ENCODE measurements at regions not wholly inside any gene's neighbourhood (a gene's known extent, or its start where the extent isn't known, plus 50 kb on each side); places are given as distances from the start of the nearest gene placed in this dataset.

DNA sequence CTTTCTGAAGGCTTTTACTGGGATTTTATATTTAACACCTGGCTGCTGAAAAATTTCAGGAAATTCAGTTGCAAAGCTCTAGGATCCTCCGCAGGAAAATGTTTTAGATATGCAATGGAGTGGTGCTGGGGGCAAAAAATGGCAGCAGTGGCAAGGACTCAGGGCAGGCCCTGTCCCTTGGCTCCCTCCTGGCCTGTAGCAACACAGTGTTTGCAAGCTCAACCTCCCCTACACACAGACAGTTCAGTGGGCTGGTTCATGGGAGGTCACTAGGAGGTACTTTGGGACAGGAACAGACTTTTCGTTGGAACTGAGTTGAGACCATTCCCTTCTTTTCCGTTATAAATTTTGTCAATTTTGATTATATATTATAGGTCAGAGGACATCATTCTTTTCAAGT, 270.4 kb downstream of the ADAMTS20 start:
- TF ChIP-seq, protein P1, sequence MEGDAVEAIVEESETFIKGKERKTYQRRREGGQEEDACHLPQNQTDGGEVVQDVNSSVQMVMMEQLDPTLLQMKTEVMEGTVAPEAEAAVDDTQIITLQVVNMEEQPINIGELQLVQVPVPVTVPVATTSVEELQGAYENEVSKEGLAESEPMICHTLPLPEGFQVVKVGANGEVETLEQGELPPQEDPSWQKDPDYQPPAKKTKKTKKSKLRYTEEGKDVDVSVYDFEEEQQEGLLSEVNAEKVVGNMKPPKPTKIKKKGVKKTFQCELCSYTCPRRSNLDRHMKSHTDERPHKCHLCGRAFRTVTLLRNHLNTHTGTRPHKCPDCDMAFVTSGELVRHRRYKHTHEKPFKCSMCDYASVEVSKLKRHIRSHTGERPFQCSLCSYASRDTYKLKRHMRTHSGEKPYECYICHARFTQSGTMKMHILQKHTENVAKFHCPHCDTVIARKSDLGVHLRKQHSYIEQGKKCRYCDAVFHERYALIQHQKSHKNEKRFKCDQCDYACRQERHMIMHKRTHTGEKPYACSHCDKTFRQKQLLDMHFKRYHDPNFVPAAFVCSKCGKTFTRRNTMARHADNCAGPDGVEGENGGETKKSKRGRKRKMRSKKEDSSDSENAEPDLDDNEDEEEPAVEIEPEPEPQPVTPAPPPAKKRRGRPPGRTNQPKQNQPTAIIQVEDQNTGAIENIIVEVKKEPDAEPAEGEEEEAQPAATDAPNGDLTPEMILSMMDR (IDR thresholded peaks at IDR 0.05; ENCODE audit: low read depth, low read length, missing input control): no peak
- TF ChIP-seq, protein P2, sequence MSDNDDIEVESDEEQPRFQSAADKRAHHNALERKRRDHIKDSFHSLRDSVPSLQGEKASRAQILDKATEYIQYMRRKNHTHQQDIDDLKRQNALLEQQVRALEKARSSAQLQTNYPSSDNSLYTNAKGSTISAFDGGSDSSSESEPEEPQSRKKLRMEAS (IDR thresholded peaks at IDR 0.05): no peak
- TF ChIP-seq SP1 (IDR thresholded peaks at IDR 0.05): no peak
- TF ChIP-seq, protein P3, sequence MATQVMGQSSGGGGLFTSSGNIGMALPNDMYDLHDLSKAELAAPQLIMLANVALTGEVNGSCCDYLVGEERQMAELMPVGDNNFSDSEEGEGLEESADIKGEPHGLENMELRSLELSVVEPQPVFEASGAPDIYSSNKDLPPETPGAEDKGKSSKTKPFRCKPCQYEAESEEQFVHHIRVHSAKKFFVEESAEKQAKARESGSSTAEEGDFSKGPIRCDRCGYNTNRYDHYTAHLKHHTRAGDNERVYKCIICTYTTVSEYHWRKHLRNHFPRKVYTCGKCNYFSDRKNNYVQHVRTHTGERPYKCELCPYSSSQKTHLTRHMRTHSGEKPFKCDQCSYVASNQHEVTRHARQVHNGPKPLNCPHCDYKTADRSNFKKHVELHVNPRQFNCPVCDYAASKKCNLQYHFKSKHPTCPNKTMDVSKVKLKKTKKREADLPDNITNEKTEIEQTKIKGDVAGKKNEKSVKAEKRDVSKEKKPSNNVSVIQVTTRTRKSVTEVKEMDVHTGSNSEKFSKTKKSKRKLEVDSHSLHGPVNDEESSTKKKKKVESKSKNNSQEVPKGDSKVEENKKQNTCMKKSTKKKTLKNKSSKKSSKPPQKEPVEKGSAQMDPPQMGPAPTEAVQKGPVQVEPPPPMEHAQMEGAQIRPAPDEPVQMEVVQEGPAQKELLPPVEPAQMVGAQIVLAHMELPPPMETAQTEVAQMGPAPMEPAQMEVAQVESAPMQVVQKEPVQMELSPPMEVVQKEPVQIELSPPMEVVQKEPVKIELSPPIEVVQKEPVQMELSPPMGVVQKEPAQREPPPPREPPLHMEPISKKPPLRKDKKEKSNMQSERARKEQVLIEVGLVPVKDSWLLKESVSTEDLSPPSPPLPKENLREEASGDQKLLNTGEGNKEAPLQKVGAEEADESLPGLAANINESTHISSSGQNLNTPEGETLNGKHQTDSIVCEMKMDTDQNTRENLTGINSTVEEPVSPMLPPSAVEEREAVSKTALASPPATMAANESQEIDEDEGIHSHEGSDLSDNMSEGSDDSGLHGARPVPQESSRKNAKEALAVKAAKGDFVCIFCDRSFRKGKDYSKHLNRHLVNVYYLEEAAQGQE (IDR thresholded peaks at IDR 0.05): no peak
- TF ChIP-seq GABPA (IDR thresholded peaks at IDR 0.05 in 1 of 2, conservative IDR thresholded peaks at IDR 0.05 in 1 of 2): no peak
- no peak for TF ChIP-seq RAD21 (IDR thresholded peaks at IDR 0.05)
- TF ChIP-seq YY1 (IDR thresholded peaks at IDR 0.05): no peak
- TF ChIP-seq, protein P4, sequence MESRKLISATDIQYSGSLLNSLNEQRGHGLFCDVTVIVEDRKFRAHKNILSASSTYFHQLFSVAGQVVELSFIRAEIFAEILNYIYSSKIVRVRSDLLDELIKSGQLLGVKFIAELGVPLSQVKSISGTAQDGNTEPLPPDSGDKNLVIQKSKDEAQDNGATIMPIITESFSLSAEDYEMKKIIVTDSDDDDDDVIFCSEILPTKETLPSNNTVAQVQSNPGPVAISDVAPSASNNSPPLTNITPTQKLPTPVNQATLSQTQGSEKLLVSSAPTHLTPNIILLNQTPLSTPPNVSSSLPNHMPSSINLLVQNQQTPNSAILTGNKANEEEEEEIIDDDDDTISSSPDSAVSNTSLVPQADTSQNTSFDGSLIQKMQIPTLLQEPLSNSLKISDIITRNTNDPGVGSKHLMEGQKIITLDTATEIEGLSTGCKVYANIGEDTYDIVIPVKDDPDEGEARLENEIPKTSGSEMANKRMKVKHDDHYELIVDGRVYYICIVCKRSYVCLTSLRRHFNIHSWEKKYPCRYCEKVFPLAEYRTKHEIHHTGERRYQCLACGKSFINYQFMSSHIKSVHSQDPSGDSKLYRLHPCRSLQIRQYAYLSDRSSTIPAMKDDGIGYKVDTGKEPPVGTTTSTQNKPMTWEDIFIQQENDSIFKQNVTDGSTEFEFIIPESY (IDR thresholded peaks at IDR 0.05): no peak

Data from liver (tissue), 3 donors.